K562 (cell line): ENCODE measurements at regions not wholly inside any gene's neighbourhood (a gene's known extent, or its start where the extent isn't known, plus 50 kb on each side); places are given as distances from the start of the nearest gene placed in this dataset.

Experiments
- ATAC-seq: fragments of 200-7000 bp; cut with Tn5 transposase; 3 replicates; pipeline ENCODE4 v1.9.1; 2020; ENCODE audit warnings: moderate library complexity
- BruUV-seq: library from RNA; stranded (reverse); fragments of 400-500 nt; replicated peaks from 2 replicates; lab custom pipeline; 2021; lab: Mats Ljungman, UMichigan
- CTCF ChIA-PET: fragments of 300-600 bp; formaldehyde crosslinking; extraction: SDS; loops from one replicate; lab custom pipeline; 2021; ENCODE audit warnings: low intra/inter-chr PET ratio; lab: Yijun Ruan, JAX
- POLR2A ChIA-PET: fragments of 300-600, 350-650 bp; sonication (Branson Sonifier 250); formaldehyde crosslinking; extraction: SDS; loops from one replicate; lab custom pipeline; 2021; ENCODE audit warnings: antibody characterized with exemption, inconsistent platforms; lab: Yijun Ruan, JAX
- DNase-seq, 4 experiments: peaks; one replicate each; pipeline versions ENCODE4 v3.0.0 to v3.0.0-alpha.2; 2011 to 2018; ENCODE audit warnings: low spot score in 3 of 4, mixed read lengths in 3 of 4; ENCODE audit errors: extremely low read depth in 1 of 4
- FAIRE-seq: peaks from 2 replicates; lab custom pipeline; 2011; peaks lifted over from hg19 to GRCh38; lab: Jason Lieb, UNC
- H2AFZ ChIP-seq: 2 replicates; pipeline ENCODE4 v1.6.0; 2011; ENCODE audit warnings: low read depth, low read length, control low read depth, inconsistent platforms
- H3K27ac ChIP-seq: fragments of 200-600 bp; 3 replicates; pipeline ENCODE4 v1.8.0; 2011; ENCODE audit warnings: low read depth, mild to moderate bottlenecking, control low read depth, inconsistent platforms, low read length, moderate library complexity, mixed read lengths; ENCODE audit errors: extremely low read depth
- H3K27me3 ChIP-seq, 2 experiments: fragments of 300-600 bp in 1 of 2; 2 replicates in 1 of 2; 3 replicates in 1 of 2; pipeline versions ENCODE4 v1.6.0 to v1.8.0; 2011; ENCODE audit warnings: inconsistent platforms in 2 of 2, low read length in 2 of 2, mild to moderate bottlenecking in 1 of 2, mixed read lengths in 1 of 2, moderate library complexity in 1 of 2; ENCODE audit not compliant: control insufficient read depth in 2 of 2, insufficient read depth in 2 of 2
- H3K36me3 ChIP-seq: fragments of 300-600 bp; 3 replicates; pipeline ENCODE4 v1.8.0; 2011; ENCODE audit warnings: mild to moderate bottlenecking, low read length, inconsistent platforms; ENCODE audit not compliant: control insufficient read depth, insufficient read depth
- H3K4me1 ChIP-seq, 2 experiments: fragments of 200-600 bp in 1 of 2; replicated peaks in 1 of 2; 2 replicates in 1 of 2; 3 replicates in 1 of 2; pipeline versions ENCODE4 v1.5.1 to v1.8.0; 2011; ENCODE audit warnings: inconsistent platforms in 2 of 2, low read length in 2 of 2, mild to moderate bottlenecking in 1 of 2, mixed read lengths in 1 of 2, moderate library complexity in 1 of 2; ENCODE audit not compliant: control insufficient read depth in 2 of 2, insufficient read depth in 2 of 2
- H3K4me2 ChIP-seq: 2 replicates; pipeline ENCODE4 v1.6.1; 2011; ENCODE audit warnings: low read length, control low read depth, inconsistent platforms, mixed read lengths; ENCODE audit not compliant: insufficient read depth
- H3K4me3 ChIP-seq: fragments of 200-600 bp; sonication (generic), shearing (Covaris generic); 2 replicates; pipeline ENCODE4 v1.5.1; 2016; ENCODE audit warnings: control low read depth, inconsistent platforms
- H3K79me2 ChIP-seq: fragments of 200-600 bp; 3 replicates; pipeline ENCODE4 v1.8.0; 2011; ENCODE audit warnings: low read length, inconsistent platforms; ENCODE audit not compliant: control insufficient read depth, insufficient read depth
- H3K9ac ChIP-seq, 2 experiments: 2 replicates each; pipeline versions ENCODE4 v1.6.0 to v1.6.1; 2011; ENCODE audit warnings: low read depth in 2 of 2, low read length in 2 of 2, control low read depth in 1 of 2, inconsistent platforms in 1 of 2, mild to moderate bottlenecking in 1 of 2, mixed read lengths in 1 of 2; ENCODE audit not compliant: insufficient read depth in 1 of 2
- H3K9me1 ChIP-seq: one replicate; pipeline ENCODE4 v1.6.0; 2011; ENCODE audit warnings: inconsistent platforms, mild to moderate bottlenecking, low read length, moderate library complexity; ENCODE audit not compliant: control insufficient read depth, insufficient read depth
- H3K9me3 ChIP-seq: replicated peaks from 2 replicates; pipeline ENCODE4 v1.5.1; 2011; ENCODE audit warnings: low read depth, low read length, inconsistent platforms; ENCODE audit not compliant: control insufficient read depth, insufficient read depth
- H4K20me1 ChIP-seq: replicated peaks from 2 replicates; pipeline ENCODE4 v1.6.1; 2011; ENCODE audit warnings: low read length, inconsistent platforms, mixed read lengths; ENCODE audit not compliant: control insufficient read depth, insufficient read depth
- ARHGAP35 ChIP-seq: fragments of 450-650 bp; IDR thresholded peaks from 2 replicates; pipeline ENCODE4 v1.6.1; 2018; ENCODE audit not compliant: partially characterized antibody
- HOXB6 ChIP-seq: fragments of 250-450 bp; sonication (Bioruptor Pico); IDR thresholded peaks from 2 replicates; pipeline ENCODE4 v1.5.1; 2022; ENCODE audit warnings: mild to moderate bottlenecking, borderline replicate concordance
- IRF2 ChIP-seq: sonication (generic); formaldehyde crosslinking; IDR thresholded peaks from 2 replicates; pipeline ENCODE4 v1.8.1; 2022; ENCODE audit warnings: mild to moderate bottlenecking, missing genetic modification reagents
- JUN ChIP-seq, 2 experiments: sonication (generic) in 1 of 2; formaldehyde crosslinking in 1 of 2; IDR thresholded peaks; 2 replicates each; pipeline versions ENCODE4 v1.6.1 to v1.8.0; 2012 to 2022; ENCODE audit warnings: borderline replicate concordance in 2 of 2, mild to moderate bottlenecking in 2 of 2, improper control_type of control experiment in 1 of 2, low read depth in 1 of 2, low read length in 1 of 2, missing genetic modification reagents in 1 of 2
- MYNN ChIP-seq, 2 experiments: sonication (generic); formaldehyde crosslinking in 1 of 2; IDR thresholded peaks; 2 replicates each; pipeline versions ENCODE4 v1.5.0 to v1.6.1; 2016 to 2020; ENCODE audit warnings: antibody characterized with exemption in 1 of 2, missing genetic modification reagents in 1 of 2
- NFIC ChIP-seq: fragments of 450-650 bp; IDR thresholded peaks from 2 replicates; pipeline ENCODE4 v1.6.1; 2017; ENCODE audit warnings: mild to moderate bottlenecking, inconsistent platforms
- POLR2AphosphoS5 ChIP-seq: IDR thresholded peaks from 2 replicates; pipeline ENCODE4 v1.6.1; 2011; ENCODE audit warnings: mild to moderate bottlenecking, low read depth, low read length, moderate library complexity; ENCODE audit not compliant: control insufficient read depth, insufficient read depth
- POLR3A ChIP-seq: IDR thresholded peaks from 2 replicates; pipeline ENCODE4 v1.6.1; 2011; ENCODE audit warnings: borderline replicate concordance, mild to moderate bottlenecking, moderate library complexity; ENCODE audit not compliant: insufficient read length, insufficient read depth; ENCODE audit errors: extremely low read depth
- STAT5B ChIP-seq: fragments of 250-450 bp; sonication (Bioruptor Pico); IDR thresholded peaks from 2 replicates; pipeline ENCODE4 v1.8.0; 2021; ENCODE audit warnings: mild to moderate bottlenecking, inconsistent platforms
- TBL1XR1 ChIP-seq, 2 experiments: IDR thresholded peaks; 2 replicates each; pipeline ENCODE4 v1.6.1; 2012; ENCODE audit warnings: improper control_type of control experiment in 2 of 2, low read length in 2 of 2, mild to moderate bottlenecking in 1 of 2
- TGIF2 ChIP-seq: sonication (generic); formaldehyde crosslinking; IDR thresholded peaks from 2 replicates; pipeline ENCODE4 v1.8.1; 2022; ENCODE audit warnings: mild to moderate bottlenecking, missing genetic modification reagents, moderate library complexity
- TRIM24 ChIP-seq, 2 experiments: fragments of 450-650 bp; IDR thresholded peaks; 2 replicates each; pipeline ENCODE4 v1.6.1; 2016
- ZBED1 ChIP-seq: IDR thresholded peaks from 2 replicates; pipeline ENCODE4 v1.6.1; 2014
- ZNF354B ChIP-seq: fragments of 250-450 bp; sonication (Bioruptor Pico); IDR thresholded peaks from 2 replicates; pipeline ENCODE4 v1.4.0; 2020
- ZNF444 ChIP-seq: fragments of 250-450 bp; sonication (Bioruptor Pico); IDR thresholded peaks from 2 replicates; pipeline ENCODE4 v1.4.0; 2020; ENCODE audit warnings: mild to moderate bottlenecking, moderate library complexity
- WGBS: fragments of 100-300 bp; shearing (Covaris generic); methylation state at CpG from one replicate; pipeline ENCODE4 v1.1.6; 2016; ENCODE audit warnings: low coverage, mixed read lengths; ENCODE audit not compliant: insufficient coverage; ENCODE audit errors: missing lambda C conversion rate; 5-methylcytosine and 5-hydroxymethylcytosine counted together
- in situ Hi-C: fragments of 300-500 bp; cut with MboI; formaldehyde crosslinking; loops from 4 replicates; pipeline ENCODE4 v1.15.0; 2018; ENCODE audit warnings: inconsistent platforms, mixed read lengths
- intact Hi-C: fragments of 100-400 bp; cut with micrococcal nuclease; formaldehyde crosslinking; loops from 2 replicates; pipeline ENCODE4 v1.14.2; 2022
- TF ChIP-seq, protein P1 (sequence below): fragments of 250-450 bp; sonication (Bioruptor Pico); IDR thresholded peaks from 2 replicates; pipeline ENCODE4 v1.9.0; 2021; ENCODE audit warnings: mild to moderate bottlenecking, inconsistent platforms
- TF ChIP-seq, protein P2 (sequence below): fragments of 450-650 bp; IDR thresholded peaks from 2 replicates; pipeline ENCODE4 v1.6.1; 2016; ENCODE audit warnings: antibody characterized with exemption
- TF ChIP-seq, protein P3 (sequence below): sonication (generic); formaldehyde crosslinking; IDR thresholded peaks from 2 replicates; pipeline ENCODE4 v1.8.1; 2023; ENCODE audit warnings: mild to moderate bottlenecking, missing genetic modification reagents

DNA sequence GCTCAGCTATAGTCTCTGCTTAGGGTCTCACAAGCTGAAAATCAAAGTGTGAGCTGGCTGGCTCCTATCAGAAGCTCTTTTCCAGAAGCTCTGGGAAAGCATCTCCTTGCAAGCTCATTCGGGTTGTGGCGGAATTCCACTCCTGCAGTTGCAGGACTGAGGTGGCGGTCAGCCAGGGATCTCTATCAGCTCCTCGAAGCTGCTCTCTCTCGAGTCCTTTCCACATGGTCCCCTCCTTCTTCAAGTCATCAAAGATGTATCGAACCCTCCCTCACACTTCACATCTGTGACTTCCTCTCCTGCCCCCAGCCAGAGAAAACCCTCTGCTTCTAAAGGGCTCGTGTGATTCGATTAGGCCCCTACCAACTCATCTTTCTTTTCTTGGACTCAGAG is 141.7 kb downstream of the ZFP36L2 start:
- no TSS peak for BruUV-seq
- H3K4me3 ChIP-seq = no peak overlapping the region
- H3K36me3 ChIP-seq = no peaks in the 10 kb centered on the region
- no peaks in the 10 kb centered on the region for H3K27me3 ChIP-seq
- H3K27ac ChIP-seq = no peak overlapping the region
- FAIRE-seq (no peak), ATAC-seq (no peak), DNase-seq (peak in 3 of 4 experiments; percentile 21 to 32 (median 27))
- WGBS = 27% methylated on average over 8 of the region's 8 CpGs
- no peaks in the 10 kb centered on the region for H3K9me1 ChIP-seq
- peak overlapping the region; percentile 64; the same call in 1 of the 2 replicates for H2AFZ ChIP-seq
- H3K4me2 ChIP-seq = no peak overlapping the region
- no peaks in the 10 kb centered on the region for H3K9me3 ChIP-seq
- in situ Hi-C loops (no loop called here), intact Hi-C loops (no loop called here)
- H3K4me1 ChIP-seq = peaks cover 20 to 28% of the 10 kb centered on the region in 2 experiments
- H3K9ac ChIP-seq = no peak overlapping the region; a peak in 1 of 4 replicates
- ChIA-PET CTCF (no interaction called here), POLR2A (interaction anchor here (0.7 to 3.0 kb wide), 3 partner anchors 11 to 26 kb away, joined by 3 to 21 read pairs (median 3); no protein-coding TSS in a partner anchor)
- H4K20me1 ChIP-seq = no peaks in the 10 kb centered on the region
- no peaks in the 10 kb centered on the region for H3K79me2 ChIP-seq
- TF ChIP-seq NFIC (peak; percentile 22; the same call in 1 of the 2 replicates), IRF2 (CRISPR knock-in tag) (no peak), STAT5B (CRISPR knock-in tag) (no peak), HOXB6 (CRISPR knock-in tag) (no peak), ARHGAP35 (no peak), TBL1XR1 (IDR thresholded peaks at IDR 0.05; ENCODE audit: low read length in 2 of 2) (no peak), POLR2AphosphoS5 (no peak), POLR3A (no peak), JUN (IDR thresholded peaks at IDR 0.05; ENCODE audit: borderline replicate concordance, low read depth, low read length) (no peak), JUN (CRISPR knock-in tag; IDR thresholded peaks at IDR 0.05; ENCODE audit: borderline replicate concordance) (no peak), MYNN (IDR thresholded peaks at IDR 0.05) (no peak), MYNN (CRISPR knock-in tag; IDR thresholded peaks at IDR 0.05) (no peak), ZBED1 (no peak), TGIF2 (CRISPR knock-in tag) (no peak), TRIM24 (IDR thresholded peaks at IDR 0.05) (no peak), ZNF354B (no peak), ZNF444 (CRISPR knock-in tag) (no peak)
- TF ChIP-seq, protein P1, sequence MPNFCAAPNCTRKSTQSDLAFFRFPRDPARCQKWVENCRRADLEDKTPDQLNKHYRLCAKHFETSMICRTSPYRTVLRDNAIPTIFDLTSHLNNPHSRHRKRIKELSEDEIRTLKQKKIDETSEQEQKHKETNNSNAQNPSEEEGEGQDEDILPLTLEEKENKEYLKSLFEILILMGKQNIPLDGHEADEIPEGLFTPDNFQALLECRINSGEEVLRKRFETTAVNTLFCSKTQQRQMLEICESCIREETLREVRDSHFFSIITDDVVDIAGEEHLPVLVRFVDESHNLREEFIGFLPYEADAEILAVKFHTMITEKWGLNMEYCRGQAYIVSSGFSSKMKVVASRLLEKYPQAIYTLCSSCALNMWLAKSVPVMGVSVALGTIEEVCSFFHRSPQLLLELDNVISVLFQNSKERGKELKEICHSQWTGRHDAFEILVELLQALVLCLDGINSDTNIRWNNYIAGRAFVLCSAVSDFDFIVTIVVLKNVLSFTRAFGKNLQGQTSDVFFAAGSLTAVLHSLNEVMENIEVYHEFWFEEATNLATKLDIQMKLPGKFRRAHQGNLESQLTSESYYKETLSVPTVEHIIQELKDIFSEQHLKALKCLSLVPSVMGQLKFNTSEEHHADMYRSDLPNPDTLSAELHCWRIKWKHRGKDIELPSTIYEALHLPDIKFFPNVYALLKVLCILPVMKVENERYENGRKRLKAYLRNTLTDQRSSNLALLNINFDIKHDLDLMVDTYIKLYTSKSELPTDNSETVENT (CRISPR knock-in tag) = no peak
- TF ChIP-seq, protein P2, sequence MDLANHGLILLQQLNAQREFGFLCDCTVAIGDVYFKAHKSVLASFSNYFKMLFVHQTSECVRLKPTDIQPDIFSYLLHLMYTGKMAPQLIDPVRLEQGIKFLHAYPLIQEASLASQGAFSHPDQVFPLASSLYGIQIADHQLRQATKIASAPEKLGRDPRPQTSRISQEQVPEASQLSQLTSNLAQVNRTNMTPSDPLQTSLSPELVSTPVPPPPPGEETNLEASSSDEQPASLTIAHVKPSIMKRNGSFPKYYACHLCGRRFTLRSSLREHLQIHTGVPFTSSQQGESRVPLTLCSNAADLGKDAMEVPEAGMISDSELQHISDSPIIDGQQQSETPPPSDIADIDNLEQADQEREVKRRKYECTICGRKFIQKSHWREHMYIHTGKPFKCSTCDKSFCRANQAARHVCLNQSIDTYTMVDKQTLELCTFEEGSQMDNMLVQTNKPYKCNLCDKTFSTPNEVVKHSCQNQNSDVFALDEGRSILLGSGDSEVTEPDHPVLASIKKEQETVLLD = no peak
- TF ChIP-seq, protein P3, sequence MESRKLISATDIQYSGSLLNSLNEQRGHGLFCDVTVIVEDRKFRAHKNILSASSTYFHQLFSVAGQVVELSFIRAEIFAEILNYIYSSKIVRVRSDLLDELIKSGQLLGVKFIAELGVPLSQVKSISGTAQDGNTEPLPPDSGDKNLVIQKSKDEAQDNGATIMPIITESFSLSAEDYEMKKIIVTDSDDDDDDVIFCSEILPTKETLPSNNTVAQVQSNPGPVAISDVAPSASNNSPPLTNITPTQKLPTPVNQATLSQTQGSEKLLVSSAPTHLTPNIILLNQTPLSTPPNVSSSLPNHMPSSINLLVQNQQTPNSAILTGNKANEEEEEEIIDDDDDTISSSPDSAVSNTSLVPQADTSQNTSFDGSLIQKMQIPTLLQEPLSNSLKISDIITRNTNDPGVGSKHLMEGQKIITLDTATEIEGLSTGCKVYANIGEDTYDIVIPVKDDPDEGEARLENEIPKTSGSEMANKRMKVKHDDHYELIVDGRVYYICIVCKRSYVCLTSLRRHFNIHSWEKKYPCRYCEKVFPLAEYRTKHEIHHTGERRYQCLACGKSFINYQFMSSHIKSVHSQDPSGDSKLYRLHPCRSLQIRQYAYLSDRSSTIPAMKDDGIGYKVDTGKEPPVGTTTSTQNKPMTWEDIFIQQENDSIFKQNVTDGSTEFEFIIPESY = peak; percentile 47; the same call in 1 of the 2 replicates
